ENCODE measurements at regions not wholly inside any gene's neighbourhood (a gene's known extent, or its start where the extent isn't known, plus 50 kb on each side); places are given as distances from the start of the nearest gene placed in this dataset.
A peak's percentile ranks its signal among the peaks of the same experiment; 100 is the strongest.

- DNase-seq (ENCODE audit: low spot score) = no peak
- ChIA-PET POLR2A (ENCODE audit: low non-redundant PET) (no interaction called here), CTCF (no interaction called here)
- H3K27ac ChIP-seq = no peak overlapping the region
- TF ChIP-seq CTCF (conservative IDR thresholded peaks at IDR 0.05; ENCODE audit: low read depth) = no peak
These were observed 137.0 kb downstream of the RND3 start for GRCh38 chr2:150350500-150350899.

DNA sequence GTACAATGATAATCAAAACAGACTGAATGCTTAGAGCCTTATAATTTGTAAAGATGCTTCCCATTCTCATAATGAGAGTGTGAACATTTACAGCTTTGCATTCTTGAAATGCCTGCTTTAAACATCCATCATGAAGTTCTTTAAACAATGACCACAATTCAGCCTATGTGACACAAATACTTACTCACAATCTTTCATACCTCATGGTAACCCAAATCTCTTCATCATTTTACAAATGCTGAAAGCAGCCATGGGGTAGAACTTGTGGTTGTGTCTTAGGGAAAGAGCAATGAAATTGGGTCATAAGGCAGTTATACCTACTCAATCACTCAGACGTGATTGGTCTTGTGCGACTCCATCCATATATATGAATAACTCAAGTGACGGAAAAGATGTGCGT is 140.7 kb downstream of the RND3 start:
- no peak for DNase-seq (ENCODE audit: low spot score)
- H3K27ac ChIP-seq = no peak overlapping the region
- TF ChIP-seq CTCF (conservative IDR thresholded peaks at IDR 0.05; ENCODE audit: low read depth) = no peak
- ChIA-PET CTCF (no interaction called here), POLR2A (ENCODE audit: low non-redundant PET) (no interaction called here)

DNA sequence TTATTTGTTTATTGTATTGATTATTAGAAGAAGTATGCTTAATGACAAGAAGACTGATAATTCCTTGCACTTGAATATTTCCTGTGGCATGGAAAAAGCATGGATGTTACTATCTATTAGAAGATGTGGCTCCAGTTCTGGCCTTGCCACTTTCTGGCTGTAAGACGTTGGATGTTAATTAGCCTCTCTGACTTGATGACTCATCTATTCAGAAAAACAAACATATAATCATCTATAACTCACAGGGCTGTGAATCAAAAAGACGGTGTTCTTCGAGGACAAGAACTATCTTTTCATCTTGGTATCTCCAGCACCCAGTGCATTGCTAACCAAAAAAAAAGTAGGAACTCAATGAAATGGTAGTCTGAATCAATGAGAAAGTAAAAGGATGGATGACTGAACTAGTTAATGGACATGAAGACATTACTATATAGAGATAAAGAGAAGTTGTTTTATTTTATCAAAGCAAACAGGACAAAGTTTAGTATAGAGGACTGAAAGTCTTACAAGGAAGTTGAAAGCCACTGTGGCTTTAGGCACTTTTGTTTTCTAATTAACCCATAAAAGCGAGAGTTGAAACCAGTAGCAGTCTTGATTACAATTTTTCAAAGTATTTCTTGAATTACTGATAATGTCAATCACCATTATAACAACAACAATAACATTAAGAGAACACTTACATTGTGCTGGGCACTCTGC is 145.3 kb downstream of the RND3 start:
- POLR2A ChIA-PET (ENCODE audit: low non-redundant PET) = no interaction called here
- no peak overlapping the region for H3K27ac ChIP-seq
- CTCF ChIA-PET = no interaction called here
- DNase-seq (ENCODE audit: low spot score) = peak; percentile 7
- no peak for TF ChIP-seq CTCF (conservative IDR thresholded peaks at IDR 0.05; ENCODE audit: low read depth)

- ChIA-PET POLR2A (ENCODE audit: low non-redundant PET) (no interaction called here), CTCF (interaction anchor here (0.7 kb wide), 1 partner anchor 79 kb away, joined by 3 read pairs; no protein-coding TSS in a partner anchor)
- TF ChIP-seq CTCF (conservative IDR thresholded peaks at IDR 0.05; ENCODE audit: low read depth) = no peak
- DNase-seq (ENCODE audit: low spot score) = no peak
- no peak overlapping the region for H3K27ac ChIP-seq
These were observed 147.5 kb downstream of the RND3 start for GRCh38 chr2:150339951-150340350.

DNA sequence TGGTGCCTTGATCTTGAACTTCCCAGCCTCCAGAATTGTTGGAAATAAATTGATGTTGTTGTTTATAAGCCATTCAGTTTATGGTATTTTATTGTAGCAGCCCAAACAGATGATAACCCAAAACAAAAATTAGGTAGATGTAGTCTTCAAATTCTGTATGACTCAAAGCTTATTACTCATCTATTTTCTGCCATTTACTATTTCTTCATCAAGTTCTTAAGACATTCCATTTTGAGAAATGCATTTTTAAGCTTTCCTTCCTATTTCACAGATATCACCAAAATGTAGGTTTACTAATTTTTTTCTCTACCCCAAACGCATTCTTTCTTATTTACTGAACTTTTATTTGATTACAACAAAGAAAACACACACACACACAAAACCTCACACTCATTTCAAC is 148.2 kb downstream of the RND3 start:
- POLR2A ChIA-PET (ENCODE audit: low non-redundant PET) = no interaction called here
- TF ChIP-seq CTCF (conservative IDR thresholded peaks at IDR 0.05; ENCODE audit: low read depth) = no peak
- no peak for DNase-seq (ENCODE audit: low spot score)
- no peak overlapping the region for H3K27ac ChIP-seq
- CTCF ChIA-PET = interaction anchor here (0.7 kb wide), 1 partner anchor 78 kb away, joined by 3 read pairs; no protein-coding TSS in a partner anchor

- TF ChIP-seq CTCF (conservative IDR thresholded peaks at IDR 0.05; ENCODE audit: low read depth) = no peak
- ChIA-PET POLR2A (ENCODE audit: low non-redundant PET) (no interaction called here), CTCF (no interaction called here)
- no peak for DNase-seq (ENCODE audit: low spot score)
- no peak overlapping the region for H3K27ac ChIP-seq
These were observed 151.9 kb downstream of the RND3 start for GRCh38 chr2:150335596-150335995.

Measured in RWPE1 (cell line).